Endothelial cell (in vitro differentiated cells): ENCODE measurements at regions not wholly inside any gene's neighbourhood (a gene's known extent, or its start where the extent isn't known, plus 50 kb on each side); places are given as distances from the start of the nearest gene placed in this dataset.

Experiments
- DNase-seq: peaks from one replicate; pipeline ENCODE4 v3.0.0; 2021; ENCODE audit warnings: low spot score
- H3K27ac Mint-ChIP-seq: one replicate; pipeline ENCODE4 v1.8.0; 2021; ENCODE audit warnings: mixed read lengths, inconsistent platforms; ENCODE audit not compliant: unreplicated experiment
- H3K27me3 Mint-ChIP-seq: one replicate; pipeline ENCODE4 v1.8.0; 2021; ENCODE audit warnings: mild to moderate bottlenecking, moderate library complexity, mixed read lengths, inconsistent platforms; ENCODE audit not compliant: unreplicated experiment
- H3K36me3 Mint-ChIP-seq: one replicate; pipeline ENCODE4 v1.8.0; 2021; ENCODE audit warnings: mild to moderate bottlenecking, low read depth, mixed read lengths, inconsistent platforms; ENCODE audit not compliant: unreplicated experiment
- H3K4me1 Mint-ChIP-seq: one replicate; pipeline ENCODE4 v1.8.0; 2021; ENCODE audit warnings: mild to moderate bottlenecking, mixed read lengths, inconsistent platforms; ENCODE audit not compliant: unreplicated experiment
- H3K4me3 Mint-ChIP-seq: one replicate; pipeline ENCODE4 v1.8.0; 2021; ENCODE audit warnings: mild to moderate bottlenecking, mixed read lengths, inconsistent platforms; ENCODE audit not compliant: unreplicated experiment
- H3K9me3 Mint-ChIP-seq: one replicate; pipeline ENCODE4 v1.8.0; 2021; ENCODE audit warnings: mixed read lengths, inconsistent platforms; ENCODE audit not compliant: unreplicated experiment
- TF ChIP-seq, protein P1 (sequence below): fragments of 200-600 bp; sonication (generic); IDR thresholded peaks from one replicate; pipeline ENCODE4 v1.5.0; 2021; ENCODE audit warnings: antibody characterized with exemption; ENCODE audit not compliant: unreplicated experiment

DNA sequence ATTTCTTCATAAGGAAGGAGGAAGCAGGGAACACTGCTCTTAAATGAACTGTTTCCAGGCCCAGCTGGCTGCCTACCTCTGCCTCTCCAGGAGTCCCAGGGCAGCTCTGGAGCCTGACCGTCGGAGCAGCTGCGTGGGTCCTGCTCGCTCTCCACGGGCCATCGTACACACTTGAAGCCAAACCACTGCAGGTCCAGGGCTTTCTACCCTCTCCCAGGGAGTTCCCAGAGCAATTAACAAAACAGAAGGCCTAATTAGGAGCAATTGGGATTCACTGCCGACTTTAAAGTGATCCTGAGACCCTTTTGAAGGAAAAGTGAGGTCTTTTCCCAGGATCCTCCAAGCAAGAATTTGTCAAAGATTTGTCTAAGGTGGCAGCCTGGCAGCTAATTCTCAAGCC lies 76.9 kb downstream of the OTX2 start:
- DNase-seq, result no peak
- Mint-ChIP-seq H3K9me3 (no peaks in the 10 kb centered on the region), H3K4me3 (no peak overlapping the region), H3K4me1 (peaks cover 13% of the 10 kb centered on the region), H3K36me3 (no peaks in the 10 kb centered on the region), H3K27ac (no peak overlapping the region), H3K27me3 (no peaks in the 10 kb centered on the region)
- TF ChIP-seq, protein P1, sequence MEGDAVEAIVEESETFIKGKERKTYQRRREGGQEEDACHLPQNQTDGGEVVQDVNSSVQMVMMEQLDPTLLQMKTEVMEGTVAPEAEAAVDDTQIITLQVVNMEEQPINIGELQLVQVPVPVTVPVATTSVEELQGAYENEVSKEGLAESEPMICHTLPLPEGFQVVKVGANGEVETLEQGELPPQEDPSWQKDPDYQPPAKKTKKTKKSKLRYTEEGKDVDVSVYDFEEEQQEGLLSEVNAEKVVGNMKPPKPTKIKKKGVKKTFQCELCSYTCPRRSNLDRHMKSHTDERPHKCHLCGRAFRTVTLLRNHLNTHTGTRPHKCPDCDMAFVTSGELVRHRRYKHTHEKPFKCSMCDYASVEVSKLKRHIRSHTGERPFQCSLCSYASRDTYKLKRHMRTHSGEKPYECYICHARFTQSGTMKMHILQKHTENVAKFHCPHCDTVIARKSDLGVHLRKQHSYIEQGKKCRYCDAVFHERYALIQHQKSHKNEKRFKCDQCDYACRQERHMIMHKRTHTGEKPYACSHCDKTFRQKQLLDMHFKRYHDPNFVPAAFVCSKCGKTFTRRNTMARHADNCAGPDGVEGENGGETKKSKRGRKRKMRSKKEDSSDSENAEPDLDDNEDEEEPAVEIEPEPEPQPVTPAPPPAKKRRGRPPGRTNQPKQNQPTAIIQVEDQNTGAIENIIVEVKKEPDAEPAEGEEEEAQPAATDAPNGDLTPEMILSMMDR, result no peak

DNA sequence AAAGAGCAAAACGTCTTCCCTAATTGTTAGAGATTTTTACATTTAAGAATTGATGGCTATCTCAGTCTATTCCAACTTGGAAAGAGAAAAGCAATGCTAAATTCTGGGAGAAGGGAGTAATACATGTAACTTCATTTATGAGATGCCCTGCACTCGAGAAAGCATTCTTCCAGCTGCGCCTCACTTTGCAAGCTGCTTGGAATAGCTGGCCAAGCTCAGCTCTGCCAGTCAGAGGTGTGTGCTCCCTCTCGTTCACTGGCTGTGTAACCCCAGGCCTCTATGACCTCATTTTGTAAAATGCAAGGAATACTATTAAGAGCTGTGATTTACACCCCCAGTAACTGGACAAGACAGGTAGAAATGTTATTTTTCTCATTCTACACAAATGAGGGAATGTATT lies 79.1 kb downstream of the OTX2 start:
- Mint-ChIP-seq H3K9me3 (no peaks in the 10 kb centered on the region), H3K27me3 (peaks cover 2% of the 10 kb centered on the region), H3K27ac (no peak overlapping the region), H3K4me3 (no peak overlapping the region), H3K4me1 (peaks cover 13% of the 10 kb centered on the region), H3K36me3 (no peaks in the 10 kb centered on the region)
- TF ChIP-seq, protein P1, result no peak
- DNase-seq, result no peak

DNA sequence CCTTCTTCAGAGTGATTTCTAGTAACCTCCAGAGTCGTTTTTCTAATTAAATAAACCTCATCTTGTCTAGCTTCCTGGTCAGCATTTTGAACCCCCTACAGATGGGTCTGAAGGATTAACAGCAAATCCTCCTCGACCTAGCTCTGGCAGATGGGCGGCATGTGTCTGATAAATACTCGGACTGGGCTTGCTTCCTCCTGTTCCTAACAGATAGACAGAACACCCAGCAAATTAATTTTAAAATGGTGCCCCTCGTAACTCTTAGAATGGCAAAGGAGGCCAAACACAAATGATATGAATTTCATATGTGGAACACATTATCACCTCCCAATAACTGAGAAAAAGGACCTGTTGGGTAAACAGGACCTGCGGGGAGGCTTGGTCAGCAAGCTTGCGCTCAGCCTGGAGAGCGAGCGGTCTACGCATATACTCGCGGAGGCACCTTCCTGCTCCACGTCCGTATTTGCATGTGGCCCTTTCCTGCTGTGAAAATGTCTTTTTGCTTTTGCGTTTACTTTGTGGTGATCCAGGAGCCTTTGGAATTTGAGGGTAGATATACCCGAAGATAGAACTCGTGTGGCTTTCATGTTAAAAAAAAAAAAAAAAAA lies 79.6 kb downstream of the OTX2 start:
- Mint-ChIP-seq H3K36me3 (no peaks in the 10 kb centered on the region), H3K9me3 (no peaks in the 10 kb centered on the region), H3K27ac (no peak overlapping the region), H3K27me3 (peaks cover 2% of the 10 kb centered on the region), H3K4me1 (peaks cover 13% of the 10 kb centered on the region), H3K4me3 (peak overlapping the region; percentile 56)
- TF ChIP-seq, protein P1, result no peak
- peak; percentile 34 for DNase-seq

DNA sequence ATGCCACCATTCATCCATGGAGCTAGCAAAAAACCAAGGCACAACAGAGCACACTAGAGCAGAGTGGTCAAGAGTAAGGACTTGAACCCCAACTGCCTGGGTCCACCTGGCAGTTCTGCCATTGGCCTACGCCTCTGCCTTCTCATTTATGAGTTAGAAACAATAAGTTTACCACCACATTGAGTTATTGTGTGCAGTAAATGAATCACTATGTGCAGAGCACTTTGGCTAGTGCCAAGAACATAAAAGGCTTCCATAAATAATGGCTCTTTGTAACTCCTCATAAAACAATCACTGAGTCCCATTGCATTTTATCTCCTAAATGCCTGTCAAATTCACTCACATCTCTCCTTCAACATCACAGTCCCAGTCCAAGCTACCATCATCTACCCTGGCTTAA lies 86.3 kb downstream of the OTX2 start:
- Mint-ChIP-seq H3K4me1 (peaks cover 9% of the 10 kb centered on the region), H3K36me3 (no peaks in the 10 kb centered on the region), H3K9me3 (no peaks in the 10 kb centered on the region), H3K4me3 (no peak overlapping the region), H3K27ac (no peak overlapping the region), H3K27me3 (peaks cover 2% of the 10 kb centered on the region)
- TF ChIP-seq, protein P1, result no peak
- DNase-seq, result no peak

DNA sequence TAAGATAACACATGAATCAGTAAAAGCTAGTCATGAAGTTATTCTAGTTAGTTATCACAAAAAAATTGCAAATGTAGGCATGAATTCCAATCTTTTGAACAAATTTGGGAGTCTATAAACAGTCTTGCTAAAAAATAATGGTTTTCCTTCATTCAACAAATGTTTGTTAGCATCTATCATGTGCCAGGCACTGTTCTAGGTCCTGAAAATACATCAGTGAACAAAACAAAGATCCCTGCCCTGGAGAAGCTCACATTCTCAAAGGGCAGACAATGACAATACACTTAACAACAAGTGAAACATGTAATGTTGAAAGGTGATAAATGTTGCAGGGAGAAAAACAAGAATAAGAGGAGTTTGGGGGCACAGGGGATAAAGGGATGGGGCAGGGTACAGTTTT lies 86.9 kb downstream of the OTX2 start:
- Mint-ChIP-seq H3K4me1 (peaks cover 9% of the 10 kb centered on the region), H3K27me3 (peaks cover 2% of the 10 kb centered on the region), H3K4me3 (no peak overlapping the region), H3K9me3 (no peaks in the 10 kb centered on the region), H3K27ac (no peak overlapping the region), H3K36me3 (no peaks in the 10 kb centered on the region)
- TF ChIP-seq, protein P1, result no peak
- DNase-seq, result no peak
